ENCODE measurements at regions not wholly inside any gene's neighbourhood (a gene's known extent, or its start where the extent isn't known, plus 50 kb on each side); places are given as distances from the start of the nearest gene placed in this dataset.

- no peak for DNase-seq (ENCODE audit: low spot score)
Observed at GRCh38 chr7:52140851-52141250, 824.2 kb upstream of the COBL start.

DNA sequence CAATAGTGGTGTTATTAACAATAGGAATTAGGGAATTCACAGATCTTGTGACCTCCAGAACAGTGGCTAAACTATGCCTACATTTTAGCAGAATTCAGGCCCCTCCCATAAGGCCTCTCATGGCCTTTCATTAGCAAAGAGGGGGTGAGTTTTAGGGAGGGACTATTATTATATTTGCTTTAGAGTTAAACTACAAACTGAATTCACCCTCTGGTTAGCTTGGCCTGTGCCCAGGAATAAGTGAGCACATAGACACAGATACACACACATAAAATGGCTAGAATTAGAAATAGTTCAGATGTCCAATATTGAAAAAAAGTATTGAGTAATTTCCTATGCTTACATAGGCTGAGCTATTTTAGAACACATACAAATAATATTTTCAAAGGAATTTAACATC, 818.8 kb upstream of the COBL start:
- DNase-seq (ENCODE audit: low spot score) = no peak

GRCh38 chr7:52129278-52129677, 812.7 kb upstream of the COBL start:
- no peak for DNase-seq (ENCODE audit: low spot score)

GRCh38 chr7:52120912-52121311, 804.3 kb upstream of the COBL start:
- no peak for DNase-seq (ENCODE audit: low spot score)

DNA sequence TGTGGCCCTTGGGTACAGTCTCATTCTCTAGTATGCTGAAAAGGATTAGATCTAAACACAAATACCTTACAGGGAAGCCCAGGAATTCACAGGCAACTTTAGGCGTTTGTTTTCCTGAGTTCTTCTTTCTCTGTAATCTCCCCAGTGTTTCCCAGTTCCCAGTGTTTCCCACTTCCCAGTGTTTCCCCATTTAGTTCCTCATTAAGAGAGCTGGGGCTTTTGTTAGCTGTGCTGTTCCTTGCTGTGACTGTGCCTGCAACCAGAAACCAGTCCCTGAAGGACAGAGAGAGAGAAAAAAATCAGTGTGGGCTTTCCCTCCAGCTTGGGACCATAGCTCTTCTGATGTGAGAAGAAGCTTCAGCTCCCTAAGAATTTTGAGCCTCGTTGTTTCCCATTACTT, 802.9 kb upstream of the COBL start:
- no peak for DNase-seq (ENCODE audit: low spot score)

DNA sequence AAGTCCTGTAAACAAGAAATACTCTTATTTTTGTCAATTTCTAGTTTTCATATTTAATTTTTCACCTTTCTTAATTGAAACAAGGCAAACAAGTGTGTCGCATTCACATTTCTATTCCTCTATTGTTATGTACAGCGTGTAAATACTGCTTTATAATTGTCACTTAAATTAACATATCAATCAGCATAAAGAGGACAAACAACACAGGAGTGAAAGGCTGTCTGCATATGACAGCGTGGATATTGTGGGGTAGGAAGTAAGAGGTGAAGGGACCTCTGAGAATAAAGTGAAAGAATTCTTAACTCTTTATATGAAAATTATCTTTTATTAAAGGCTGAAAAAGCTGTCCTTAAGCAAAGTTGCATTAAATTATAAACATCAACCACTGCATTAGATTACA, 797.9 kb upstream of the COBL start:
- no peak for DNase-seq (ENCODE audit: low spot score)

- DNase-seq (ENCODE audit: low spot score) = no peak
Observed at GRCh38 chr7:52114056-52114455, 797.4 kb upstream of the COBL start.

DNA sequence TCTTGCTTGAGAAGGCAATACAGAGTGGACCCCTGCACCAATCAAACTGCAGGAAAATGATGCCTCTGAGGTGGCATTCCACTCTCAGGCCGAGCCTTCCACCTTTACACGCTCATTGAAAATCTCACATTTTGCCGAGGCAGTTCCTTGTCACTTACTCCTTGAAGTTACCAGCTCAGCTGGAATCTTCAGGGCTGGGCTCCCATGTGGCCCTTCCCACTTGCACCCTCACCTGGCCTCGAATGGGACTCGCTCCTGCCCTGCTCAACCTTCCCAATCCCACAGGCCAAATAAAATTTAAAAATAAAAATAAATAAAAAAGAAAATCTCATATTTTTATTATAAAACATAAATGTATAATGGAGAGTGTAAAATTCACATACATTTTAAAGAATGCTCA, 790.7 kb upstream of the COBL start:
- DNase-seq (ENCODE audit: low spot score) = no peak

DNA sequence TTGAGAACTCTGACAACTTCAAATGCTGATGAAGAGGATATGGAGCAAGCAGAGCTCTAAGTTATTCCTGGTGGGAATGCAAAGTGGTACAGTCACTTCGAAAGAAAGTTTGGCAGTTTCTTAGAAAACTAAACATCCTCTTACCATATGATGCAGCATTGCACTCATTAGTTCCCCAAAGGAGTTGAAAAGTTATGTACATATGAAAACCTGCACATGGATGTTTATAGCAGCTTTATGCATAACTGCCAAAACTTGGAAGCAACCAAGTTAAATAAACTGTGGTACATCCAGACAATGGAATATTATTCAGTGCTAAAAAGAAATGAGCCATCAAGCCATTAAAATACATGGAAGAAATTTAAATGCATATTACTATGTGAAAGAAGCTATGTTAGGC, 779.3 kb upstream of the COBL start:
- DNase-seq (ENCODE audit: low spot score) = no peak

DNA sequence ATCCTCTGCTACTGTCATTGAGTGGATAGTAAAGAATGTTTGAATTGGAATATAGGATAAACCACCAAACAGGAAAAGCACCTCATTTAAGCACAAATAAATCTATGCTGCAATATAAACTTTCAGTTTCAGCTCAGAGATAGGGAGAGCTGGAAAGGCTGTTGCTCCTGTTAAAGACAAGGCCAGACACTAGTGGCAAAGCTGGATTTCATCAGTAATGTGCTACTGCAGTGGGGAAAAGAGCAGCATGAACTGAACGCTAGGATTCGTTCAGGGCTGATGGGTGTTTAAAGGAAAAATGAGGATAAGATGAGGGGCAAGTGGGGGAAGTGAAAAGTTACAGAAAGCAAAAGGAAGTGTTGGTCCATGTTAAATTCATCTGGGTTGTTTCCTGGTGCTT, 775.4 kb upstream of the COBL start:
- no peak for DNase-seq (ENCODE audit: low spot score)

- no peak for DNase-seq (ENCODE audit: low spot score)
Observed at GRCh38 chr7:52091101-52091500, 774.5 kb upstream of the COBL start.

DNA sequence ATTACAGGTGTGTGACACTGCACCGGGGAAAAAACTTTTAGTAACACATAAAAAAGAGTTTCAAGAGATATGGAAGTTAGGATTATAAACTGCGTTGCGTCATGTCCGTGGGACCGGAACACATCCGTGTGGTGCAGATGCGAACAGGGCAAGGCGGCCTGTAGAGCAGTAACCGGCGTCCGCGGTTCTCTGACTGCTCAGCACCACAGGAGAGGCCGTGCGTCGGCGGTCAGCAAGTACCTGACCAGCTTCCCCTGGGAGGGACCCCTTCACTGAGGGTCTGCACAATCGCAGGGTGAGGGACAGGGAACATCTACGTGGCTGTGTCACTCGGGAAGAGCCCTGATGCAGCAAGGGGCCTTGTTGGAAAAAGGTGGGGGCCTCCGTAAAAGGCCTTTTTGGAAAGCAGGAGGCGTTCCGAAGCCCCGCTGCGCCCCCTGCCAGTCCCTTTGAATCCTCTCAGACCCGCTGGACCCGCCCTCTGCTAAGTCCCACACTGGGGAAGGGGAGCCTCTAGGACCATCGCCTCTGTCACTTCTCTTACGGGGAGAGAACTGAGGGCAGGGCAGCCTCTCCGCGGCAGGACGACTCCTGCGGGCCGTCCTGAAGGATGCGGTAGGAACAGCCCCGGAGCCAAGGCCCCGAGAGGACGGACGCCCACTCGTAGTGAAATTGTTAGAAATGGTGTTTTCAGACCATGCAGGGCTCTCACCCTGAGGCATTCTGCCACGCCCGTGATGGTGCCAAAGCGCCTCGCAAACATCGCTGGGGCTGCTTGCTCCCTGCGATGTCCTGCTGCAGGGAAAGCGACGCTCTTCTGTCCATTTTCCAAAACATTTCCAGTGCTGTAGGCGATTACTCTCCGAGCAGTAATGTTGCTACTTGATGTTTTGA, 771.6 kb upstream of the COBL start:
- no peak for DNase-seq (ENCODE audit: low spot score)

GRCh38 chr7:52085610-52086009, 769.0 kb upstream of the COBL start:
- DNase-seq (ENCODE audit: low spot score) = no peak

- DNase-seq (ENCODE audit: low spot score) = no peak
Observed at GRCh38 chr7:52080493-52080892, 763.9 kb upstream of the COBL start.

DNA sequence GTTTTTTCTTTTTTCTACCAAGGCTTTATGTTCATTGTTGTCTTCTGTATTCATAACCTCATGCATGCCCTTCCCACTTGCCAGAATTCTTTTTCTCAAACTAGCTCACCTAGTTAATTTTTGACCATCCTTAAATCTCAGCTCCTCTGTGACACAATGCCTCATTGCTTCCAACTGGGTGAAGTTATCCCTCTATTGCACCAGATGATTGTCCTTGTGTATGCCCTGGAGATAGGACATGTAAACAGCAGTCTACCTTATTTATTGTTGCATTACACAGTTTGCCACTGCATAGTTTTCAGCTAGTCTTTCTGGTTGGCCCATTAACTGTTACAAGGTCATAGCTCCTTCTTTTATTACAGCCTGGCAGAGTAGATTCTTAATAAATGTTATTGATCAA, 763.1 kb upstream of the COBL start:
- no peak for DNase-seq (ENCODE audit: low spot score)

- no peak for DNase-seq (ENCODE audit: low spot score)
Observed at GRCh38 chr7:52077571-52077970, 761.0 kb upstream of the COBL start.

GRCh38 chr7:52074912-52075311, 758.3 kb upstream of the COBL start:
- no peak for DNase-seq (ENCODE audit: low spot score)

GRCh38 chr7:52074071-52074470, 757.5 kb upstream of the COBL start:
- no peak for DNase-seq (ENCODE audit: low spot score)

DNA sequence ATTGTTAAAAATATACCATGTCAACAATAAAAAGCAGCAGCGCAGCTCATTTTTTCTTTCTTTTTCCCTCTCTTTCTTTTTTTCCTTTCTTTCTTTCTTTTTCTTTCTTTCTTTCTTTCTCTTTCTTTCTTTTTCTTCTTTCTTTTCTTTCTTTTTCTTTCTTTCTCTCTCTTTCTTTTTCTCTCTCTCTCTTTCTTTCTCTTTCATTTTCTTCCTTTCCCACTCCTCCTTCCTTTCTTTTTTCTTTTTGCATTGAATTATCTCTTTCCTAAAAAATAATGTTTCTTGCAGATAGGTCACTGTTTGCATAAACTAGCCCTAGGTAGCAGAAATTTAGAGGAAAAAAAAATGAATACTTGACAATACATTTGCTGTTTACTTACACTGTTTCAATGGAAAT, 755.1 kb upstream of the COBL start:
- no peak for DNase-seq (ENCODE audit: low spot score)

GRCh38 chr7:52064493-52064892, 747.9 kb upstream of the COBL start:
- no peak for DNase-seq (ENCODE audit: low spot score)

DNA sequence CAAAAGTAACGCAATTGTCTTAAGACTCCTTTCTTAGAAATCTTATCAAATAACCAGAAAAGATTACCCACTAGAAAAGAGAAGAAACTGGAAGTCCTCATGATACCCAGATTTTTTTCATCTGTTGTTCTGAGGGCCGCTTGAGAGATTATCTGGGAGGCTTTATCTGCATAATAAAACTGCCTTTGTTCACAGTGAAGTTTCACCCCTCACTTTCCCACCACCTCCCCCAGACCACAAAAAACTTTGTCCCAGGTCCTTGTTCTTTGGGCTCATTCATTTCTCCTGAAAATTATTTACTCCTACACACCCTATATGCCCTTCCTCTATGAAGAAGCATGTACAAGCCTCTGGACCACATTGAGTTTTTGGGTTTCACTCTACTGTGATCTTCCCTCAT, 745.1 kb upstream of the COBL start:
- no peak for DNase-seq (ENCODE audit: low spot score)

DNA sequence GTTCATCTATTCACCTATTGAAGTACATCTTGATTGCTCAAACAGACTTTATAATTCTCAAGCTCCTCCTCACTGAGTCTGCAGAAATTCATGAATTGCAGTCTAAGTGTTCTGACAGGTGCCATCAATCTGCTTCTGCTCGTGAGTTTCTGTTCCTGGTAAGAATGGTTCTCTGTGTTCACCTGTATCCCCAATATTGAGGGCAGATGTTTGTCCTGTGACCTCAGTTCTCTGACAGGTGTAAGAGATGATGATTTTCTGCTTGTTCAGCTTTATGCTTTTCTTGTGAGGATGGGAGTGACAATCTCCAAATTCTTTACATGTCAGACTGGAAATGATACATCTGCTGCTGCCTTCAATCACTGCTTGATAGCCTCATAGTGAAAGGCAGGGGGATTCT, 736.9 kb upstream of the COBL start:
- DNase-seq (ENCODE audit: low spot score) = no peak

GRCh38 chr7:52030722-52031121, 714.1 kb upstream of the COBL start:
- DNase-seq (ENCODE audit: low spot score) = no peak

DNA sequence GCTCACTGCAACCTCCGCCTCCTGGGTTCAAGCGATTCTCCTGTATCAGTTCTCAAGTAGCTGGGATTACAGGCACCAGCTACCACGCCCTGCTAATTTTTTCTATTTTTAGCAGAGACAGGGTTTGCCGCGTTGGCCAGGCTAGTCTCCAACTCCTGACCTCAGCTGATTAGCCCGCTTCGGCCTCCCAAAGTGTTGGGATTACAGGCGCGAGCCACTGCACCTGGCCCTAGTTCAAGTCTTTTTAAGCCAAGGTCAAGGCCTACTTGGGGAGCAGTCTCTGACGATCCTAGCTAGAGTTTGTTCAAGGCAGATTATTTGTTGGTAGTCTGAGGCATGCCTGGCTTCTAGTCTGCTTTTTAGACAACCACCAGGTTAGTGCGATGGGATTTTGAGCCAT, 709.5 kb upstream of the COBL start:
- no peak for DNase-seq (ENCODE audit: low spot score)

Data from RKO (cell line).